ENCODE measurements at regions not wholly inside any gene's neighbourhood (a gene's known extent, or its start where the extent isn't known, plus 50 kb on each side); places are given as distances from the start of the nearest gene placed in this dataset.

- TF ChIP-seq TAF1 (IDR thresholded peaks at IDR 0.05; ENCODE audit: borderline replicate concordance, insufficient read depth, low read length) (no peak), POLR2AphosphoS5 (IDR thresholded peaks at IDR 0.05; ENCODE audit: low read depth, low read length) (no peak), REST (IDR thresholded peaks at IDR 0.05; ENCODE audit: insufficient read depth in 1 of 2, low read depth in 2 of 2, low read length in 2 of 2) (no peak), SIN3A (IDR thresholded peaks at IDR 0.05; ENCODE audit: borderline replicate concordance, insufficient read depth, low read length) (no peak)
Observed at GRCh38 chr17:56708220-56708558, 114.7 kb downstream of the NOG start.
